ENCODE measurements at regions not wholly inside any gene's neighbourhood (a gene's known extent, or its start where the extent isn't known, plus 50 kb on each side); places are given as distances from the start of the nearest gene placed in this dataset.

DNA sequence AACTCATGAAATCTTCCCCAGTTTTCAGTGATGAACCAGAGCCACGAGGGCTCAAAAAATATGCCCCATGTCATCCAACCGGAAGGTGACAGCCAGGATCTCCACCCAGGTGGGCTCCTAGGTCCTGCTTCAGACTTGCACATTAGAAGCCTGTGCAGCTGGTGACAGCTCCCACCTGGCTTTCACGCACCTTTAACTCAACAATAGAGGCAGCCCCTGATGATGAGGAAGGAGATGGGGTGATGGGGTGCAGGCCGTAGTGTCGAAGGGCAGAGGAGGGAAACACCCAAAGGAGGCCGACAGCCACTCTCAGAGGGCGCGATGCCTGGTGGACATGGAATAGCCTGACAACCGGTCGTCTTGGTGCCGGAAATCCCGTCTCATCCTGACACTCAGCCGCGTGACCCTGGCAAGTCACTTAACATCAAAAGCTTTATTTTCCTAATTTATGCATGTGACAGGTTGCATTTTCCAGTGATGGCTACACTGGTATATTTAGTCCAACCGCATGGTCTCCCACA, 118.0 kb downstream of the SOX1 start:
- TF ChIP-seq CTCF (IDR thresholded peaks at IDR 0.05), result no peak
- ATAC-seq (ENCODE audit: low FRiP score) (no peak), DNase-seq (ENCODE audit: low spot score) (no peak)

DNA sequence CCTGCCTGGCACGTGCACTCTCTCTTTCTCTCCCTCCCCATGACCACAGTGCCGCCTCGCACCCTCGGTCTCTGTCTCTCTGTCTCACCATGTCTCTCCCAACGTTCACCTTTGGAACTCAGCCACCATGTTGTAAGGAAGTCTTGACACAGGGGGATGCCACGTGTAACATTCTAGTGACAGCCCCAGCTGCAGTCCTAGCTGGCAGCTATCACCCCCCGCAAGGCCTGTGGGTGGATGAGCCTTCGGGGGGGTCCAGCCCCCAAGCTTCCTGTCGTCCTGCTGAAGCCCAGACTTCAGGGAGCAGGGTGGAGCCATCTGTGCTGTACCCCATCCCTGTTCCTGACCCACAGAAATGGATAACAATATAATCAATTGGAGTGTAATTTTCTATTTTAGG, 118.5 kb downstream of the SOX1 start:
- ATAC-seq (ENCODE audit: low FRiP score) (no peak), DNase-seq (ENCODE audit: low spot score) (no peak)
- TF ChIP-seq CTCF (IDR thresholded peaks at IDR 0.05), result no peak

DNA sequence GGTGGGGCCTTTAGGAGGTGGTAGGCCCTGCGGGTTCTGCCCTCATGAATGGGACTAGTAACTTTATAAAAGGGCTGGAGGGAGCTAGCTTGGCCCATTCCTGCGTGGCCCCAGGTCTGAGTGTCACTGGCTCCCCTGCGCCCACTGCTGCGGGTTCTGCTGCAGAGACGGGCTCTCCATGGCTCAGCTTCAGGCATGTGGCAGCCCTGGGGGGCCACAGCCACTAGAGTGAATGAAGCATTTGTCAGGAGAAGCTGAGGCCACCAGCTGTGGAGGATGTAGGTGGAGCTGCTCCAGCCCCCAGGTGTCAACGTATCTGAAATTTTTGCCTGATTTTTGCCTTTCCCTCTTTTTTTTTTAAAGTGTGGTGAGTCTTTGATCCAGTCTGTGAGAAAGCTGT, 119.1 kb downstream of the SOX1 start:
- TF ChIP-seq CTCF (IDR thresholded peaks at IDR 0.05), result no peak
- ATAC-seq (ENCODE audit: low FRiP score) (no peak), DNase-seq (ENCODE audit: low spot score) (no peak)

DNA sequence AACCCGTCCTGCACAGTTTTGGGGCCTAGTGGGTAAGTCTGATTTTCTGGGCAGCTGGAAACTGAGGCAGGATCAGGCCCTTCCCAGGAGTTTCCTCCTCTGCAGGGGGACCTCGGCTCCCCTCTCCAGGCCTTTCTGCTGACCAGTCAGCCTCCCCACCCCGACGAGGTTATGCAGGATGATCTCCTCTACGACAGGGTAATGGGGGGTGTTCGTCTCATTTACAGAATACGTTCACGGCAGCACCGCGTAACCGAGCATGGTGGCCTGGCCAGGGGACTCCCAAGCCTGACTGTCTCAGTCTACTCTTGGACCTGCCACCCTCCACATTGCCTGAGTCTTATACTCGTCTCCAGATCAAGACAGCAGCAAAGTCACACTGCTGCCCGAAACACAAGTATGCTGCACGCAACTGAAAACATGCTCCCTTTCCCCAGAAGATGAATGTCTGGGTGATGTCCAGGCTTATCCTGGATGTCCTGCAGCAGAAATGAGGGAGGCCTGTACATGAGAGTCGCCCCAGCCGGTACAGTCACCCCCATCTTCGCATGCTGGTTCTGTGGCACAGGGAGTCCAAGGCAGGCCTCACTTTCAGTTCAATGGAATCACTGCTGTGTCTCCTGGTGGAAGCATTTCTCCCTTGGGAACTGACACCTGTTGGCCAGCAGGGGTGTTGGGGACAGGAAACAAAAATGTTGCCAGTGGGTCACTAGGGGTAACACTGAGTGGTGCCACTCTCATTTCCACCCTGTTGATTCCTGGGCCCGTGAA, 120.8 kb downstream of the SOX1 start:
- no peak for TF ChIP-seq CTCF (IDR thresholded peaks at IDR 0.05)
- ATAC-seq (ENCODE audit: low FRiP score), result no peak
- DNase-seq (ENCODE audit: low spot score), result no peak

GRCh38 chr13:112188298-112188610, 121.3 kb downstream of the SOX1 start:
- DNase-seq (ENCODE audit: low spot score), result no peak
- ATAC-seq (ENCODE audit: low FRiP score), result no peak
- no peak for TF ChIP-seq CTCF (IDR thresholded peaks at IDR 0.05)

GRCh38 chr13:112193463-112194166, 126.7 kb downstream of the SOX1 start:
- no peak for ATAC-seq (ENCODE audit: low FRiP score)
- no peak for TF ChIP-seq CTCF (IDR thresholded peaks at IDR 0.05)
- DNase-seq (ENCODE audit: low spot score), result no peak

DNA sequence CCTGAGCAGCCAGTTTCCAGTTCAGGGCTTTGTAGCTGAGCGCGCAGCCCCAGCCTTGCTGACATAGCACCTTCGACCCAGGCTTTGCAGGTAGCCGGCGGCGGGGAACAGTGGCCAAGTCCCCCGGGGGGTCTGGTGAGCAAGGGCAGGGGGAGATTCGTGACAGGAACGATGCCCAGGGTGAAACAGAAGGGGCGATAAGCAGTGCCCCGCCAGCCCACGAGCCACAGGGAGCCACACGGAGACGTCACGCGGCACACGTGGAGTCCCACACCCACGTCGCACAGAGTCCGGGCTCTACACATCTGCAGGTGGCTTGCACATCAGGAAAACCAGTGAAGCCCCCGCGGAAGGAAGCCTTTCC, 127.2 kb downstream of the SOX1 start:
- DNase-seq (ENCODE audit: low spot score) (no peak), ATAC-seq (ENCODE audit: low FRiP score) (no peak)
- no peak for TF ChIP-seq CTCF (IDR thresholded peaks at IDR 0.05)
